ENCODE measurements at regions not wholly inside any gene's neighbourhood (a gene's known extent, or its start where the extent isn't known, plus 50 kb on each side); places are given as distances from the start of the nearest gene placed in this dataset.

DNA sequence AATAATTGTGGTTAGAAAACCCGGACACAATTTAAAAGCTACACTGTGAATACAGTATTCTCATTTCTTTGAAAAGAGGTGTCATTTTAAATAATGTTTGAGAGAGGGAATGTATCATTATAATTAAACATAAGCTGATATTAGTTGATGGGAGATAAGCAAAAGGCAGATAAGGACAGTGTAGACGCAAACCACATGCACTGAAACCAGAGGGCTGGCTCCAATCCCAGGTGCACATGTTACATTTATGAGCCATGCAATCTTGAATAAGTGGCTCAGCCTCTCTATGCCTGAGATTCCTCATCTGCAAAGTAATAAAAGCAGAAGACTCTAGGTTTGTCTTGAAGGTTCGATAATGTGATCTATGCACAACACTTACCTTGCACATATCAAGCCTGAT, 238.7 kb downstream of the EFNB2 start:
- TF ChIP-seq, protein P1, sequence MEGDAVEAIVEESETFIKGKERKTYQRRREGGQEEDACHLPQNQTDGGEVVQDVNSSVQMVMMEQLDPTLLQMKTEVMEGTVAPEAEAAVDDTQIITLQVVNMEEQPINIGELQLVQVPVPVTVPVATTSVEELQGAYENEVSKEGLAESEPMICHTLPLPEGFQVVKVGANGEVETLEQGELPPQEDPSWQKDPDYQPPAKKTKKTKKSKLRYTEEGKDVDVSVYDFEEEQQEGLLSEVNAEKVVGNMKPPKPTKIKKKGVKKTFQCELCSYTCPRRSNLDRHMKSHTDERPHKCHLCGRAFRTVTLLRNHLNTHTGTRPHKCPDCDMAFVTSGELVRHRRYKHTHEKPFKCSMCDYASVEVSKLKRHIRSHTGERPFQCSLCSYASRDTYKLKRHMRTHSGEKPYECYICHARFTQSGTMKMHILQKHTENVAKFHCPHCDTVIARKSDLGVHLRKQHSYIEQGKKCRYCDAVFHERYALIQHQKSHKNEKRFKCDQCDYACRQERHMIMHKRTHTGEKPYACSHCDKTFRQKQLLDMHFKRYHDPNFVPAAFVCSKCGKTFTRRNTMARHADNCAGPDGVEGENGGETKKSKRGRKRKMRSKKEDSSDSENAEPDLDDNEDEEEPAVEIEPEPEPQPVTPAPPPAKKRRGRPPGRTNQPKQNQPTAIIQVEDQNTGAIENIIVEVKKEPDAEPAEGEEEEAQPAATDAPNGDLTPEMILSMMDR (IDR thresholded peaks at IDR 0.05) = no peak

DNA sequence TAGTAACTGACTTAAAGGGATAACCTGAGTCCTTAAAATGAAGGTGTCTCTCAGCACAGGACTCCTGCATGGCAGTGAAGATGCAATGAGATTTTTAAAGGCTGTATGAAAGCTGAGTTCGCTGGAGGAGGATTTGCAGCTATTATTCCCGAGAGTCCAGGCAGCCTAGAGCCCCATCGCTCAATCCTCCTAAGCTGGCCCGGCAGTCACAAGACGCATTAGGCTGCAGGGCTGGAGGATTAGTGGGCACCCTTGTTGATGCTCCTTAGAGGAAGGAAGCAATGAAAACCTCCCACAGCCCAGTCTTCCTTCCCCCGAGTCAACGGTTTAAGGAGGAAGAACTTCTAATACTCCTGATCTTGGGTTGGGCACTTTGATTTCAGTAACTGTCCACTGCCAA, 239.5 kb downstream of the EFNB2 start:
- TF ChIP-seq, protein P1 (IDR thresholded peaks at IDR 0.05) = no peak

DNA sequence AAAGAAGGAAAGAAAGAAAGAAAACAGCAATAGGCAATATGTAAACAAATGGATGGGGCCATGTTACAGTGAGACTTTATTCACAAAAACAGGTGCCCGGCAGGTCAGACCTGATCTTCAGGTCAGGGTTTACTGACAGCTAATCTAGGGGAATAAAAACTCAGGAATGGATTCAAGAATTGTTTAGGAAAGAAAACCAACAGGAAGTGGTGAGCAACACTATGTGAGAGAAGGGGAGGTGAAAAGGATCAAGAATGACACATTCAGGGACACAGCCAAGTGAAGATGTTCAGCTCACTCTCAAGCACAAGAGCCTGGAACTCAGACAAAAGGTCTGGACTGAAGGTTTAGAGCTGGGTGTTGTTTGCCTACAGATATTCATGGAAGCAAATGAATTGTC, 244.5 kb downstream of the EFNB2 start:
- TF ChIP-seq, protein P1 (IDR thresholded peaks at IDR 0.05) = no peak

DNA sequence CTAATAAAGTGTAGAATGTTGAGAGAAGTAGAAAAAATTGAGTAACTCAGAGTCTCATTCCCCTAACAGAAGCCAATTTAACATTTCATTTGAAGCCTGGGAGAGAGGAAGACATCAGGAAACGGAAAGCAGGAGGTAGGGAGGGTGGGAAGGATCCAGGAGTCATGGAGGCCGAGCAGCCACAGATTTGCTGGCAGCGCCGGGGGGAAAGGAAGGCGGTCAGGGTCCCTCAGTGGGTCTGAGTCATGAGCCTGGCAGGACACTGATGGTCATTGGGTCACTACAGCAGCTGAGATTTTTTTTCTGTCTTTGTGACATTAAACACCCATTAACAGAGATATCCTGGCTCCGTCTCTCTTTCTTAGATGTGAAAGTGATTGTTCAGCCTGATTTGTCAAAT, 248.1 kb downstream of the EFNB2 start:
- TF ChIP-seq, protein P1 (IDR thresholded peaks at IDR 0.05) = no peak

DNA sequence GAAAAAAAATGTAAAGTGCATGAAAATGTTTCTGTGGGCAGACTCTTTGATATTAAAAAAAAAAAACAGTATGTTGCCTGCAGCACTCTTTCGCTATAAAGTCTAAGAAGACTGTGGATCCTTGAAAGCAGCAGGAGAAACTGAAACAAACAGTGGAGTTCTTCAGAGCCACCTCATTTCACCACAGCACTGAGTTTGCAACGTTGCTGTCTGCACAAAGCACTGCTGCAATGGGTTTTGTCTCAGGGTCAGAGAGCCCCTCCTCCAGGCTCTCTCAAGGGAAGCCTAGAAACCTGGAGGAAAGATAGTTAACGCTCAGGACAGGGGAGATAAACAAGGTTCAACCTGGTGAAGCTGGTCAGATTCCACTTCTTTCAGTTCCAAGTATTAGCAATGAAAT, 248.7 kb downstream of the EFNB2 start:
- TF ChIP-seq, protein P1 (IDR thresholded peaks at IDR 0.05) = no peak

DNA sequence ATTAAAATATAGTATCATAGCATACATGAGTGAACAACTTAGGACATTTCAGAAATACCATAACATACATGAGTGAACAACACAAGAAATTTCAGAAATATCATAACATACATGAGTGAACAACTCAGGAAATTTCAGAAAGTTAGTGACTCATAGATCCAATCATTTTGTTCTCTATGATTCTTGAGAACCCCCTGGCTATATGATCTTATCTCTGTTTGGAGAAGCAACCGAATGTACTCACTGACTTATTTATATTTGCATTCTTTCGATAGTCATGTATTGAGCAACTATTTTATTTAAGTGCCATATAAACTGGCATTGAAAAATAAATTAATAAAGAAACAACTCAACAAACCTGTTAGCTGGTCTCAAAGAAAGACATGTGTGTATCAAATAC, 251.1 kb downstream of the EFNB2 start:
- TF ChIP-seq, protein P1 (IDR thresholded peaks at IDR 0.05) = no peak

DNA sequence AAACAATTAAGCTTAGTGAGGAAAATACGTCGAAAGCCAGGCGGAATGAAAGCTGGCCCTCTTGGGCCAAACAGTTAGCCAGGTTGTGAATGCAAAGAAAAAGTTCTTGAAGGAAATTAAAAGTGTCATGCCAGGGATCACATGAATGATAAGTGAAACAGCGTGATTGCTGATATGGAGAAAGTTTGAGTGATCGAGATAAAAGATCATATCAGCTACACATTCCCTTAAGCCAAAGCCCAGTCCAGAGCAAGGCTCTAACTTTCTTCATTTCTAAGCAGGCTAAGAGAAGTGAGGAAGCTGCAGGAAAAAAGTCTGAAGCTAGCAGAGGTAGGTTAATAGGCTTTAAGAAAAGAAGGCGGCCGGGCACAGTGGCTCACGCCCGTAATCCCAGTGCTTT, 254.0 kb downstream of the EFNB2 start:
- TF ChIP-seq, protein P1 (IDR thresholded peaks at IDR 0.05) = no peak

DNA sequence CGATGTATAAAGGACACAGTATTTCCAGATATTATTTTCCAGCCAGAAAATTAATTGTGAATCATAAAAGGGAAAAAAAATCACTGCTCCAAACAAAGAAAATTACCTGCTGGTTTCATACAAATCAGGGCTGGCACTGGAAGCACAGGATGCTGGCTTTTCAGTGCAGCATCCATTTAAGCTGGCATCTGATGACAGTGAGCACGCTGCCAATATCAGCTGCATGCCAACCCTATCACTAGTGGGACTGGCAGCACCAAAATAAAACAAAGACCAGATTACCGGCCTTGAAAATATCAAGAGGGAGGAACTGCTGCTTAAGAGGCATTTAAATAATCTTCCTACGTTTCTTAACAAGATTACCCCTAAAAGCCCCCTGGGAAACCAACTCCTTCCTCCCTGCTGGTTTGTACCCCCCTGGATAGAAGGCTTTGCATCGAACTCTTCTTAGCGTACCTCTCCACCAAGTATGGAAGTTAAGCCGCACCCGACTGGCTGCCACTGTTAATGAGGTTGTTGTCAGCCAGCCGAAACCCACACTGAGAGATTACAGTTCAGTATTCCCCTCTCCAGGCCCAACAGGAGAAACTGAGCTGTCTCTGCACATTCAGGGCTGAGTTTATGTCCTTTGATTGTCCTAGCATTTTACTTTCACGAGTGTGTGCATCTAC, 257.8 kb downstream of the EFNB2 start:
- TF ChIP-seq, protein P1 (IDR thresholded peaks at IDR 0.05) = no peak
